ENCODE measurements at regions not wholly inside any gene's neighbourhood (a gene's known extent, or its start where the extent isn't known, plus 50 kb on each side); places are given as distances from the start of the nearest gene placed in this dataset.
"Not testable (repeated sequence)": the region's sequence is repeated elsewhere in the genome, so short reads cannot be mapped to it uniquely, and the experiment has no call there.

- no peak for DNase-seq
Observed at GRCh38 chr11:45000918-45001317, 50.2 kb upstream of the TP53I11 start.

GRCh38 chr11:45001466-45002165 is 50.9 kb upstream of the TP53I11 start:
- DNase-seq, result no peak

- DNase-seq, result no peak
Observed at GRCh38 chr11:45005106-45005505, 54.4 kb upstream of the TP53I11 start.

- DNase-seq, result no peak
Observed at GRCh38 chr11:45007011-45007410, 56.3 kb upstream of the TP53I11 start.

GRCh38 chr11:45015983-45016382 is 65.3 kb upstream of the TP53I11 start:
- DNase-seq, result not testable (repeated sequence)

GRCh38 chr11:45016446-45016845 is 65.8 kb upstream of the TP53I11 start:
- not testable (repeated sequence) for DNase-seq

- no peak for DNase-seq
Observed at GRCh38 chr11:45017329-45017728, 66.6 kb upstream of the TP53I11 start.

- no peak for DNase-seq
Observed at GRCh38 chr11:45021001-45021400, 70.3 kb upstream of the TP53I11 start.

GRCh38 chr11:45021692-45022141 is 71.0 kb upstream of the TP53I11 start:
- DNase-seq, result no peak

GRCh38 chr11:45022294-45023064 is 71.8 kb upstream of the TP53I11 start:
- no peak for DNase-seq

GRCh38 chr11:45023065-45023365 is 72.3 kb upstream of the TP53I11 start:
- DNase-seq, result no peak

GRCh38 chr11:45024316-45024715 is 73.6 kb upstream of the TP53I11 start:
- no peak for DNase-seq

- DNase-seq, result no peak
Observed at GRCh38 chr11:45024846-45025588, 74.3 kb upstream of the TP53I11 start.

- peak; percentile 61 for DNase-seq
Observed at GRCh38 chr11:45025716-45026492, 75.2 kb upstream of the TP53I11 start.

GRCh38 chr11:45026835-45027234 is 76.2 kb upstream of the TP53I11 start:
- no peak for DNase-seq

GRCh38 chr11:45027312-45027711 is 76.6 kb upstream of the TP53I11 start:
- DNase-seq, result no peak

- DNase-seq, result peak; percentile 50
Observed at GRCh38 chr11:45028911-45029682, 78.4 kb upstream of the TP53I11 start.

GRCh38 chr11:45030778-45031177 is 80.1 kb upstream of the TP53I11 start:
- no peak for DNase-seq

GRCh38 chr11:45031912-45032519 is 81.3 kb upstream of the TP53I11 start:
- peak; percentile 51 for DNase-seq

- no peak for DNase-seq
Observed at GRCh38 chr11:45035413-45035812, 84.7 kb upstream of the TP53I11 start.

- no peak for DNase-seq
Observed at GRCh38 chr11:45036010-45036409, 85.3 kb upstream of the TP53I11 start.

GRCh38 chr11:45036733-45037132 is 86.0 kb upstream of the TP53I11 start:
- no peak for DNase-seq
